GM18499 (cell line): ENCODE measurements at regions not wholly inside any gene's neighbourhood (a gene's known extent, or its start where the extent isn't known, plus 50 kb on each side); places are given as distances from the start of the nearest gene placed in this dataset.

Experiments
- ATAC-seq: cut with Tn5 transposase; IDR thresholded peaks from one replicate; pipeline ENCODE4 v1.9.1; 2021; ENCODE audit warnings: moderate number of reproducible peaks; ENCODE audit not compliant: insufficient read depth, unreplicated experiment

GRCh38 chr12:84692071-84692470, 220.5 kb downstream of the SLC6A15 start:
- no peak for ATAC-seq

GRCh38 chr12:84691266-84691665, 221.3 kb downstream of the SLC6A15 start:
- ATAC-seq, result no peak

DNA sequence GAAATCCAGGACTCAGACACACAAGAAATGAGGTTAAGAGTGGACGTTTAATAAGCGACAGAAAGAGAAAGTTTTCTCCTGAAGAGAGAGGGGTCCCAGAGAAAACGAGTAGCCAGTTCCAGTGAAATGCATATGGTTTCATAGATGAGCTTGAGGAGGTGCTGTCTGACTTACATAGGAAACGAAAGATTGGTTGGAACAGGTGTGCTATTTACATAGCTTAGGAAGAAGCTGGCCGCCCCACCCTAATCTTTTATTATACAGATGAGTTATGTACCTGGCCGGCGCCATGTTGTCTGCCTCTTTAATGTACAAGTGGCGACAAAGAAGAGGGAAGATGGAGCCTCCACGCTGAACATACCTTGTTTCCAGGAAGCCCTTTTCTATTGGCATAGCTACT, 223.0 kb downstream of the SLC6A15 start:
- no peak for ATAC-seq

GRCh38 chr12:84685379-84685778, 227.2 kb downstream of the SLC6A15 start:
- ATAC-seq, result no peak

- no peak for ATAC-seq
Observed at GRCh38 chr12:84676787-84677186, 235.8 kb downstream of the SLC6A15 start.

GRCh38 chr12:84661786-84662185, 250.8 kb downstream of the SLC6A15 start:
- no peak for ATAC-seq

DNA sequence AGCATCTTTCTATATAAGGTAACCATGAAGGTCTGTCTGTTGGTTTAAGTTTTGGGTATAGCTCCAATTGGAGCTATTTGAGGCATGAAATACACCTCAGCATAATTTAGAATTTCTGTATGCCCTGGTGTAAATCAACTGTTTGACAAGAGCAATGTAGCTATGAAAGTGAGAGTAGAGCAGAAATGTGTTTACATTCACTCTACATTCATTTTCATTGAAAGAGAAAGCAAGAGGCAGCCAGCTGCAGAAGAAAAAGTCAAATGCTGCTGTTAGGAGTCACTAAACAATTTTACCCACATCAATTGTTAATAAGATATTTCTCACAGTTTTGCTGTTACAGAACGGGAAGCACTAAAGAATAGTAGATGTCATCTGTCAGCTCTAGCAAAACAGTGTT, 252.5 kb downstream of the SLC6A15 start:
- ATAC-seq, result no peak

DNA sequence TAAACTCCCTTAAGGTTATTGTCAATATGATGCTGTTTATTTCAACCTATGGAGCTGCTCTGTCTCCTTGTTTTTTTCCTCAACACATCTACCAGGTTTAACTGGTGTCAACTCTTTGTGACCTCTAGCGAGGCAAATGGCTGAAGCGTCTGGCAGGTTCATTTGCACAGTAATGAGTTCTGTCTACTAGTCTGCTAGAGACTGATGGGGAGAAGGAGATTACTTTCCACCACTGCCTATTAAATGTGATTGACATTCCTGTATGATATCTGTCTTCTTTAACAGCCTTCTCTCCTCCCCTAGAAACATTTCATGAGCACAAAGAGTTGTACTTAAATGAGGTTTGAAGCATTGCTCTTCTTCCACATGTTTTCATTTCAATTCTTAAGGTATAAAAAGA, 253.7 kb downstream of the SLC6A15 start:
- ATAC-seq, result no peak

GRCh38 chr12:84656705-84657104, 255.9 kb downstream of the SLC6A15 start:
- no peak for ATAC-seq

- no peak for ATAC-seq
Observed at GRCh38 chr12:84653482-84653881, 259.1 kb downstream of the SLC6A15 start.

DNA sequence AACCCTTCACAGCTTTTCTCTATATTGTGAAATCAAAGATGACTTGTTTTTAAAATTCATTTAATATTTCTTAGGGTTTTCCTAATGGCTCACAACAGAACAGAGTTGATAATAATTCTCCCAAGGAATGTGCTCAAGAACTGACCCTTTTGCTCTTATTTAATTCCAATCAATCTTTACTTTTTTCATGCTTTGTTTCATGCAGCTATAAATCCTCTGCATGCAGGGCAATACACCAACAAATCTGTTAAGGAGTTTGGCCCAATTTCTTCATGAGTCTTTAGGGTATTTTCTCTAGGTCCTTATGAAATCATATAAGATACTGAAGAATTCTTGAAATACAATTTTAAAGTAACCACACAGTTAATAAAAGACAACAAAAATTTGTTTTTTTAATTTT, 264.2 kb downstream of the SLC6A15 start:
- no peak for ATAC-seq

DNA sequence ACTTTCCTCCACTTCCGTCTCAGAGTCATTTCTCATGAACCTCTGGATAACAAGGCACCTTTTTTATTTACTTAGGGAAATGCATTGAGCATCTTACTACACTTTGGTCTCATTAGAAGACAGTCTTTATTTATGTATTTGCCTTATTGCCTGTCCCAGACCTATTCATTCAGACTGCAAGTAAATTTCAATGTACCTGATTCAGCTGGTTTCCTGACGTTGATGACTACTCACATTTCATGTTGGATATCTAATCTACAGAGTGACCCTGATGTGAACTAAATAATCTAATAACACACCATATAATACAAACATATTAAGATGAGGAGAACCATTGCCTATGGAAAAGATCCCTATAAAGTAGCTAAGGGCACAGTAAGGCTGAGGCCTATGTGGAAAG, 267.7 kb downstream of the SLC6A15 start:
- ATAC-seq, result no peak

GRCh38 chr12:84643993-84644392, 268.6 kb downstream of the SLC6A15 start:
- ATAC-seq, result no peak

- no peak for ATAC-seq
Observed at GRCh38 chr12:84641940-84642545, 270.6 kb downstream of the SLC6A15 start.

- no peak for ATAC-seq
Observed at GRCh38 chr12:84638811-84639368, 273.7 kb downstream of the SLC6A15 start.

DNA sequence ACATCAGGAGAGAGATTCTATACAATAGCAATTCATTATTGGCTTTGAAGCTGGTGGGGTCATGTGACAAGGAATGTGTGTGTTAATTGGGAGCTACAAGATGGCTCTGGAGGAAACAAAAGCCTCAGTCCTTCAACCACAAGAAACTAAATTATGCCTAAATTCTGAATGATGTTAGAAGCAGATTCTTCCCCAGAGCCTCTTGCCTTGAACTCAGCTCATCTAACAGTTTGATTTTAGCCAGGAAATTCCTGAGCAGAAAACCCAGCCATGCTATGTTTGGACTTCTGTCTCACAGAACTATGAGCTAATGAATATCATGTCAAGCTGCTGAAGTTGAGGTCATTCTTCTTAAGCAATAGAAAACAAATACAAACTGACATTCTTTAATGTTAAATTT, 274.7 kb downstream of the SLC6A15 start:
- no peak for ATAC-seq

DNA sequence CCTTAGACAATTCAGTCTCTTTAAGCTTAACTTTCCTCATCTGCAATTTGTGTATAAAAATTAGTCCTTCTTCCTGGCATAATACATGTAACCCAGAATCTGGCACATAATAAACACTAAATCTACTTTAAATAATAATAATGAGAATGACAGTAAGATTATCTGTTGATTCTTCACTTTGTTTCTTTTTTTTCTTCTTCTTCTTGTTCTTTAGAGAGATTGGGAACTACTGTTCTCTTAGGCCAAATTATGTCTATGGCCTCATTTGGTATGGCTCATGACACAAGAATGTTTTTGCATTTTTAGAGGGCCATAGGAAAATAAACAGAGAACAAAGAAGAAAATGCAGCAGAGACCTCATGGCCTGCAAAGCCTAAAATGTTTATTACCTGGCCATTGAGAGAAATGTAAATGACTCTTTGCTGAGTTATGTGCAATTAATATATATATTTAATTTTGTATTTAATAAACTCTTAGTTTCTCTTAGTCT, 275.8 kb downstream of the SLC6A15 start:
- no peak for ATAC-seq

- ATAC-seq, result no peak
Observed at GRCh38 chr12:84634526-84634925, 278.1 kb downstream of the SLC6A15 start.

- ATAC-seq, result no peak
Observed at GRCh38 chr12:84632556-84632955, 280.0 kb downstream of the SLC6A15 start.

GRCh38 chr12:84631020-84631419, 281.6 kb downstream of the SLC6A15 start:
- no peak for ATAC-seq

DNA sequence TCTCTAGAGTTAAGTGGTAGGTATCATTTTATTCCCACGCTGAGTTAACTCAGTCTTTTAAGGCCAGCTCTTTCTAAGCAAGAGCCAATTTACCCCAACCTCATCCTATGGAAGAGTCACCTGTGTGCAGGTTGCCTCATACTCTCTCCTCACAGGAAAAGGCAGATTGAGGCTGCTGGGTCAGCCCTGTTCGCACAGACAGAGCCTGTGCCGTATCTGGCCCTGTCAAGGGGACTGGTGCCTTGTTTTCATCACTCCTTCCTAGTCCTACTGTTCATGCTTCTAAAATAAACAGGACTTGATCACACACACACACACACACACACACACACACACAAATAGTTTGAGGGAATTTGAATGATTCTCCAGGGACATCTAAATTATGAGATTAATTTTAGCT, 285.0 kb downstream of the SLC6A15 start:
- no peak for ATAC-seq

GRCh38 chr12:84624601-84625000, 288.0 kb downstream of the SLC6A15 start:
- no peak for ATAC-seq
